AG04449 (cell line): ENCODE measurements at regions not wholly inside any gene's neighbourhood (a gene's known extent, or its start where the extent isn't known, plus 50 kb on each side); places are given as distances from the start of the nearest gene placed in this dataset.

ENCODE experiments used
- CTCF ChIA-PET: fragments of 350-600 bp; formaldehyde crosslinking; extraction: SDS; loops from one replicate; lab custom pipeline; 2021; ENCODE audit warnings: antibody characterized with exemption; lab: Yijun Ruan, JAX
- POLR2A ChIA-PET: fragments of 400-600, 350-600 bp; formaldehyde crosslinking; extraction: SDS; loops from one replicate; lab custom pipeline; 2020; ENCODE audit warnings: antibody characterized with exemption, inconsistent platforms; lab: Yijun Ruan, JAX
- DNase-seq: peaks from one replicate; pipeline ENCODE4 v3.0.0-alpha.2; 2010; ENCODE audit warnings: low read depth, low spot score
- H3K4me3 ChIP-seq: 2 replicates; pipeline ENCODE4 v1.5.1; 2011; ENCODE audit warnings: low read depth, mild to moderate bottlenecking, control low read depth, low read length
- TF ChIP-seq, protein P1 (sequence below): IDR thresholded peaks from one replicate; pipeline ENCODE4 v1.5.1; 2011; ENCODE audit warnings: mild to moderate bottlenecking, moderate library complexity, low read length, control low read depth, inconsistent platforms; ENCODE audit not compliant: insufficient read depth; ENCODE audit errors: missing control alignments

DNA sequence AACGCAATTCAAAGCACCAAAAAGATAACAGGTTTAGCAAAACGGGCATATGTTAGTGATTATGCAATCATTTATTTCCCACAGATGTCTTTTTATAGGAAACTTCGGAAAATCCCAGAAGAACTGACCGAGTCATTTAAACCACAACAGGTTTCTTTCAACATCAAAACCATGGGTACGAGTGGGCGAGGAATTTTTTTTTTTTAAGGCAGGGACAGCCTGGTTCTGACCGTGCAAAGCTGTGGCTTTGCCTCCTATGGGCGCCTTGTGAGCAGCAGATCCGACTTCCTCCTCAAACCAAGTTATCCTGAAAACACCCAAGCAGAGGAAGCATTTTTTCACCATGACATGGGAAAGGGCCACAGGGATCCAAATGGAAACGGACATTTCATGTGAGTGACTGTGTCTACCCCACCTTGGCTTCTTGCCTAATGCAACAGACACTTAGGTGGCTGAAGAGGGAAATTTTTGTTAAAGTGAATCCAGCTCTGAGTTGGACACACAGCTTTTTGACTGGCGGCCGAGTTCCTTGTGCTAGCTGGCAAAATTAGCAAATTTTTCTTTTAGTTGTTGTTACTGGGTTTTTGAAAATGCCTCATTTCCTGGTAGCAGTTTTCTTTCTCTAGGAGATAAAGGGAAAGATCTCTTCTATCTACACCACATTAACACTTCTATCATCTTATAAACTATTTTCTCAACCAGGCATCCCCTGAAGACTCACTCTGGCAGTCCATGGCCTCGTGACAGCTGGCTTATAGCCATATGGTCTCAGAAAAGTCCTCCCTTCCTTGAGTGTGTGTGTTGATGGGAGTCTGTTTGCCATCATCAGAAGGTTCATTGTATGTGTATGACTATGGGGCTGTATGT is 487.4 kb upstream of the ZEB2 start:
- POLR2A ChIA-PET = interaction anchor here (0.7 to 1.3 kb wide), 6 partner anchors 16 to 567 kb away, joined by 3 to 5 read pairs (median 3); no protein-coding TSS in a partner anchor
- TF ChIP-seq, protein P1, sequence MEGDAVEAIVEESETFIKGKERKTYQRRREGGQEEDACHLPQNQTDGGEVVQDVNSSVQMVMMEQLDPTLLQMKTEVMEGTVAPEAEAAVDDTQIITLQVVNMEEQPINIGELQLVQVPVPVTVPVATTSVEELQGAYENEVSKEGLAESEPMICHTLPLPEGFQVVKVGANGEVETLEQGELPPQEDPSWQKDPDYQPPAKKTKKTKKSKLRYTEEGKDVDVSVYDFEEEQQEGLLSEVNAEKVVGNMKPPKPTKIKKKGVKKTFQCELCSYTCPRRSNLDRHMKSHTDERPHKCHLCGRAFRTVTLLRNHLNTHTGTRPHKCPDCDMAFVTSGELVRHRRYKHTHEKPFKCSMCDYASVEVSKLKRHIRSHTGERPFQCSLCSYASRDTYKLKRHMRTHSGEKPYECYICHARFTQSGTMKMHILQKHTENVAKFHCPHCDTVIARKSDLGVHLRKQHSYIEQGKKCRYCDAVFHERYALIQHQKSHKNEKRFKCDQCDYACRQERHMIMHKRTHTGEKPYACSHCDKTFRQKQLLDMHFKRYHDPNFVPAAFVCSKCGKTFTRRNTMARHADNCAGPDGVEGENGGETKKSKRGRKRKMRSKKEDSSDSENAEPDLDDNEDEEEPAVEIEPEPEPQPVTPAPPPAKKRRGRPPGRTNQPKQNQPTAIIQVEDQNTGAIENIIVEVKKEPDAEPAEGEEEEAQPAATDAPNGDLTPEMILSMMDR = peak; percentile 6
- peak; percentile 96 for DNase-seq
- H3K4me3 ChIP-seq = peak overlapping the region; percentile 33
- CTCF ChIA-PET = interaction anchor here (1.2 kb wide), 1 partner anchor 16 kb away, joined by 4 read pairs; no protein-coding TSS in a partner anchor

DNA sequence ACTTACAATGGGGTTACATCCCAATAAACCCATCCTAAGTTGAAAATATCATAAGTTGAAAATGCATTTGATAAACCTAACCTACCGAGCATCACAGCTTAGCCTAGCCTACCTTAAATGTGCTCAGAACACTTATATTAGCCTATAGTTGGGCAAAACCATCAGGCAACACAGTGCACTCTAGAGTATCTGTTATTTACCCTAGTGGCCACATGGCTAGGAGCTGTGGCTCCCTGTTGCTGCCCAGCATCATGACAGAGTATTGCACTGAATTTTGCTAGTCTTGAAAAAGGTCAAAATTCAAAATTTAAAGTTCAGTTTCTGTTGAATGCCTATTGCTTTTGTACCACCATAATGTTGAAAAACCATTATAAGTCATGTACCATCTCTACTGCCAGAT is 482.7 kb upstream of the ZEB2 start:
- ChIA-PET CTCF (no interaction called here), POLR2A (no interaction called here)
- TF ChIP-seq, protein P1 = no peak
- no peak for DNase-seq
- H3K4me3 ChIP-seq = no peak overlapping the region

DNA sequence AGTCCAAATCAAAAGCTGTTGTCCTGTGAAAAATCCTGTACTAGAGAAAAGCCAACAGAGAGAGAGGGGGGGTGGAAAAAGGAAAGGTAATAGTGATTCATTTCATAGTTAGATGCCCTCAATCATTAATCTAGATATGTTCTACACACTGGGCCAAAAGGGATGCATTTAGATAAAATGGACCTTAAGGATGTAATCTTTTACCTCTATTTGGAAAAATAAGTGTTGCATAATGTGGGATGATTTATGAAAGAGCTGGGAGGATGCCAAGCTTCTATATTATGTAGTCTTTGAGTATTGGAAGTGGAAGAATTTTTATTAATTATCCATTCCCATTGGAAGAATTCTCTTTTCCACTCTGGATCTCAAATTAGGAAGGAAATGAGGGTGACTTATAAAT is 480.5 kb upstream of the ZEB2 start:
- TF ChIP-seq, protein P1 = no peak
- no peak for DNase-seq
- ChIA-PET POLR2A (no interaction called here), CTCF (no interaction called here)
- no peak overlapping the region for H3K4me3 ChIP-seq

DNA sequence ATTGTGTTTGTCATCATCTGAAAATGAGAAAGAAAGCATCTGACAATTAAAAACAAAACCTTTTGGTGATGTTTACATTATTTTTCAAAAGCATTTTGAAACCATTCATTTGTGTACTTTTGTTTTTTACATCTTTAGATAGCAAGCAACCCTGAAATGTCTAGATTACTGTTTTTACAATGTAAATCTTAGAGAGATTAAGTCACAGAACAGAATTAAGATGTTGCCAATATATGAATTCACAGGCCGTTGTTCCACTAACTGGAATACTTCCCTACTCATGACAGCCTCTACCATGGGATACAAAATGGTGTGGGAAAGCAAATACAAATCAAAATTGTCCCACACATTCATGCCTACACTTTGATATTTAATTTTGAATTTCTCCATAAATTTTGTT is 480.0 kb upstream of the ZEB2 start:
- no peak overlapping the region for H3K4me3 ChIP-seq
- DNase-seq = no peak
- ChIA-PET CTCF (no interaction called here), POLR2A (no interaction called here)
- TF ChIP-seq, protein P1 = no peak

DNA sequence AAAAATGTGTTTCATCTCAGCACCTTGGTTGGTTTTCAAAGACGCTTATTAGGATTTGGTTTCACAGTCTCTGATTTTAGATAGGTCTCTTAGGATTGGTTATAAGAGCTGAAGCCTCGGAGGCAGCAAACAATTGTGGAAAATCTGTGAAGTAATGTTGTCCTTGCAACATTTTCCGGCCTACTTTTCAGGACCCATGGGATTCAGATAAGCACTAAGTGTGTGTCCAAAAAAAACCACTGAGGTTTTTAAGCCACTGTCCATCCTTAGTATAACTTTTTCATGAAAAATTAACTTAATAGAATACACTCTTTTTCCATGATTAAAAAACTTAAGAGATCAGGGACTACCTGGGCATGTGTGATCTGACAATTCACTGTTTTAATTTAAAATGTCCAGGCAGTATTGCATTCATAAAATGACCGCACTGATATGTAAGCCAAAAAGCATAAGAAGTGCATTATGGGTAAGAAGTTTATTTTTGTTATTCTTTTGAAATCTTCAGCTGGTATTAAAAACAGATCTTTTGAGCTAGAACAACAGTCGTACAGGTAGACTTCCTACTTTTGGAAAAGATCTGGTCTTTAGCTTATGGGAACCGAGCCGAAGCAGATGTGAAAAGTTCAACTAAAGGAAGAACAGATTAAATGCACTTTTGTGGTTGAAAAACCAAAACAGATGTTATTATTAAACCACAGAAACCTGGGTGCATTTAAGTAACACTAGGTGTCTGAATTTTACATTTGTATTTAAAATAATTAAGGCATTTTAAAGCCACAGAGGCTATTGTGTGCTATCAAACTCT is 479.4 kb upstream of the ZEB2 start:
- ChIA-PET CTCF (no interaction called here), POLR2A (no interaction called here)
- no peak for DNase-seq
- no peak overlapping the region for H3K4me3 ChIP-seq
- TF ChIP-seq, protein P1 = no peak

DNA sequence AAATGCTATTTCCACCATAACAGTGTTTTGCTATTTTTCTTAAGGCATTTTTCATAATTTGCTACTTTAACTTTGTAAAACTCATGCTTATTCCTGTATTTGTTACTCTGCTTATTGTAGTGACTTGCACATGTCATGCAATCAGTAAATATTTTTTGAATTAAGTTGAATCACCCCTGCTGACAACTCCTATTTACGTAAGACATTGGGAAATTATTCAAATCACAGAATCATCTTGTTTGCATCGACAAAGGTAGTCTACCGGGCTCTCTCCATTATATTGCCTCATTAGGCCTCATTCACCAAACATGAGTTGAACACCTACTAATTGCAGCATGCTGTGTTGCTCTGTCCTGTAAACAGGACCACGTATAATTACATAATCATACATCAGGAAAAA is 478.5 kb upstream of the ZEB2 start:
- ChIA-PET POLR2A (no interaction called here), CTCF (no interaction called here)
- TF ChIP-seq, protein P1 = no peak

More for the DNA sequence above, 478.5 kb upstream of the ZEB2 start:
- H3K4me3 ChIP-seq = no peak overlapping the region
- no peak for DNase-seq
